ENCODE measurements at regions not wholly inside any gene's neighbourhood (a gene's known extent, or its start where the extent isn't known, plus 50 kb on each side); places are given as distances from the start of the nearest gene placed in this dataset.

DNA sequence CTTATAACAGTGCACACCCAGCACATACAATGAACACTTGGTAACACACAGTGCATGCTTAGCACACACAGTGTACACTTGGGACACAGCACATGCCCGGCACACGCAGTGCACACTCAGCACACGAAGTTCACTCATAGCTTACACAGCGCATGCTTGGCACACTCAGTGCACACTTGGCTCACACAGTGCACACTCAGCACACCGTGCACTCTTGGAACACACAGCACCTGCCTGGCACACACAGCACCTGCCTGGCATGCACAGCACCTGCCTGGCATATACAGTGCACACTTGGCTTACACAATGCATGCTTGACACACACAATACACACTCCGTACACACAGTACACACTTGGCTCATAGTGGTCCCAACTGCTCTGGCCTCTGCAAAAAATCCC, 128.2 kb downstream of the GALR1 start:
- no peak overlapping the region for H3K27ac ChIP-seq (ENCODE audit: low read depth, low read length)
- no peaks in the 10 kb centered on the region for H3K36me3 ChIP-seq (ENCODE audit: control insufficient read depth, insufficient read depth, low read length)
- H3K9ac ChIP-seq (ENCODE audit: low read length): no peak overlapping the region
- no peaks in the 10 kb centered on the region for H3K4me1 ChIP-seq (ENCODE audit: control insufficient read depth, insufficient read depth, low read length)
- no peak overlapping the region for H3K4me3 ChIP-seq (ENCODE audit: low read length)
- no peaks in the 10 kb centered on the region for H3K27me3 ChIP-seq (ENCODE audit: control insufficient read depth, insufficient read depth, low read length)

DNA sequence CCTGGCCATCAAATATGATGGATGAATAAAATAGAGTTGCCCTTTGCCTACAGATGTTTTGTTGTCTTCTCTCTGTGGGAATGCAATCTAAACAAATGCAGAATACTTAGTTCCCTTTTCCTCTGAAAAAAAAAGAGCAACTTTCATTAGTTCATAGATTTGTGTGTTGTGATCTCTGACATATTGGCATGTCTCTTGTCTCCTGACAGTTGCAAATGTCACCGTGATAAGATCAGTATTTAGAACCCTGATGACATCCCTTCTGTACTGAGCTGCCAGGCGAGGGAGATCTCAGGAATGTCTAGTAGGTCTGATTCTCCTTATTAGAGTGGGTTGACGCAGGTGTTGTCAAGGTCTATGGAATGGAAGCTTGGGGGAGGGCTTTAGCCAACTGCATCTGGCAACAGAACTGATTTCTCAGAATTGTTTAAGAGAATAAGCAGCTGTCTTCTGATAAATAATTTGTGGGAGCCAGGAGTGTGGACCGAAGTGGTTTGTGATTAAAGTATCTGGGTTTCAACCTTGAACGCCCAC, 130.4 kb downstream of the GALR1 start:
- Histone ChIP-seq H3K4me3 (ENCODE audit: low read length) (no peak overlapping the region), H3K4me1 (ENCODE audit: control insufficient read depth, insufficient read depth, low read length) (no peaks in the 10 kb centered on the region), H3K9ac (ENCODE audit: low read length) (no peak overlapping the region), H3K36me3 (ENCODE audit: control insufficient read depth, insufficient read depth, low read length) (no peaks in the 10 kb centered on the region), H3K27ac (ENCODE audit: low read depth, low read length) (no peak overlapping the region), H3K27me3 (ENCODE audit: control insufficient read depth, insufficient read depth, low read length) (no peaks in the 10 kb centered on the region)

DNA sequence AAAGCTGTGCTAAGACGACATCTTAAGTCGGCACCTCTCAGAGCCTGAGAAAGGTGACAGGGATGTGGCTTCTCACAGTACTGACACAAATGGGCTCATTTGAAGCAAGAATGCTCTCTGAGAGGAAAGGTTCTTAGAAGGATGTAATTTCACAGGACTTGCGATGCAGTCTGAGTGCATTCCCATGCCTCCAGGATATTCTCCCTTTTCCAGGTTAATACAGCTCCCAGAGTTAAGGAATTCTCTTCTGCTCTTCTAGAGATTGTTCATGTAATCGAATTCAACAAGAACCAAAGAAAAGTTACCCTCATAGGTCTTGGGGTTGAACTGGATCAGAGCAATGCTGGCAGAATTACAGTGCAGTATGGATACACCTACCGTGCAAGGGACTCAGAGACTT, 131.0 kb downstream of the GALR1 start:
- H3K27me3 ChIP-seq (ENCODE audit: control insufficient read depth, insufficient read depth, low read length): no peaks in the 10 kb centered on the region
- no peak overlapping the region for H3K4me3 ChIP-seq (ENCODE audit: low read length)
- no peaks in the 10 kb centered on the region for H3K4me1 ChIP-seq (ENCODE audit: control insufficient read depth, insufficient read depth, low read length)
- H3K36me3 ChIP-seq (ENCODE audit: control insufficient read depth, insufficient read depth, low read length): no peaks in the 10 kb centered on the region
- H3K9ac ChIP-seq (ENCODE audit: low read length): no peak overlapping the region
- no peak overlapping the region for H3K27ac ChIP-seq (ENCODE audit: low read depth, low read length)

- no peak overlapping the region for H3K27ac ChIP-seq (ENCODE audit: low read depth, low read length)
These were observed 142.7 kb downstream of the GALR1 start for GRCh38 chr18:77392321-77392720.

DNA sequence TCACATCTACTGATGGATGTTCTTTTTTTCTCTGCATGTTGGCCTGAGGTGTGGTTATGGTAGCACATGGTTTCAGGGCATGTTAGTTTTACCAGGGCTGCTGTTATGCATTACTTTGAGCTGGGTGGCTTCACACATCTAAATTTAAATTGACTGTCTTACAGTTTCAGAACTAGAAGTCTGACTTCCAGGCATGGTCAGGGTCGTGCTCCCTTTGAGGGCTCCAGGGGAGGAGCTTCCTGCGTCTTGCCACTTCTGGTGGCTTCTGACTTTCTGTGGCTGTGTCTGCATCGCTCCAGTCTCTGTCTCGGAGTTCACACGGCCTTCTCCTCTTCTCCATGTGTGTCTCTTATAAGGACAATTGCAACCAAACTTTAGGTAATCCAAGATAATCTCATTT, 143.9 kb downstream of the GALR1 start:
- Histone ChIP-seq H3K27ac (ENCODE audit: low read depth, low read length) (no peak overlapping the region), H3K36me3 (ENCODE audit: control insufficient read depth, insufficient read depth, low read length) (no peaks in the 10 kb centered on the region), H3K4me3 (ENCODE audit: low read length) (no peak overlapping the region), H3K4me1 (ENCODE audit: control insufficient read depth, insufficient read depth, low read length) (no peaks in the 10 kb centered on the region), H3K27me3 (ENCODE audit: control insufficient read depth, insufficient read depth, low read length) (no peaks in the 10 kb centered on the region), H3K9ac (ENCODE audit: low read length) (no peak overlapping the region)

More at GRCh38 chr18:77392321-77392720, 142.7 kb downstream of the GALR1 start:
- no peak overlapping the region for H3K4me3 ChIP-seq (ENCODE audit: low read length)
- no peaks in the 10 kb centered on the region for H3K36me3 ChIP-seq (ENCODE audit: control insufficient read depth, insufficient read depth, low read length)
- H3K4me1 ChIP-seq (ENCODE audit: control insufficient read depth, insufficient read depth, low read length): no peaks in the 10 kb centered on the region
- no peak overlapping the region for H3K9ac ChIP-seq (ENCODE audit: low read length)
- H3K27me3 ChIP-seq (ENCODE audit: control insufficient read depth, insufficient read depth, low read length): no peaks in the 10 kb centered on the region

DNA sequence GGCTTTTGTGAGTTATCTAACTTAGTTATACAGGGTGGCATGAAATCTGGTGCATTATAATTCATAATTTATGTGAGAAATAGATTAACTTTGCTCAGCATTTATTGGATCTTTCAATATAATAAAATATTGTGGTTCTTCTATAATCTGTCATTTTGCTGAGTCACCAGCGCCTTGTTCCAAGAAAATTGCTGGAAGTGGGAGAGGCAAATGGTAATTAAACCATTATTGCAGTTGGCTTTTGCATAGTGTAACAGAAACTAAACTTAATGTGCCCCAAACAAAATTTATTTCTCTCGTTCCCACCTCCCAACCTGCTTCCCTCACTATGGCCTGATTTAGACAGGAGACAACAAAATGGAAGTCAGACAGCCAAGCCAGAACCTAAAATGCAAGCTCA, 146.3 kb downstream of the GALR1 start:
- H3K27me3 ChIP-seq (ENCODE audit: control insufficient read depth, insufficient read depth, low read length): no peaks in the 10 kb centered on the region
- no peaks in the 10 kb centered on the region for H3K36me3 ChIP-seq (ENCODE audit: control insufficient read depth, insufficient read depth, low read length)
- no peak overlapping the region for H3K4me3 ChIP-seq (ENCODE audit: low read length)
- H3K27ac ChIP-seq (ENCODE audit: low read depth, low read length): no peak overlapping the region
- H3K4me1 ChIP-seq (ENCODE audit: control insufficient read depth, insufficient read depth, low read length): no peaks in the 10 kb centered on the region
- no peak overlapping the region for H3K9ac ChIP-seq (ENCODE audit: low read length)

GRCh38 chr18:77397056-77397455, 147.4 kb downstream of the GALR1 start:
- Histone ChIP-seq H3K4me1 (ENCODE audit: control insufficient read depth, insufficient read depth, low read length) (no peaks in the 10 kb centered on the region), H3K27me3 (ENCODE audit: control insufficient read depth, insufficient read depth, low read length) (no peaks in the 10 kb centered on the region), H3K9ac (ENCODE audit: low read length) (no peak overlapping the region), H3K4me3 (ENCODE audit: low read length) (no peak overlapping the region), H3K36me3 (ENCODE audit: control insufficient read depth, insufficient read depth, low read length) (no peaks in the 10 kb centered on the region), H3K27ac (ENCODE audit: low read depth, low read length) (no peak overlapping the region)

DNA sequence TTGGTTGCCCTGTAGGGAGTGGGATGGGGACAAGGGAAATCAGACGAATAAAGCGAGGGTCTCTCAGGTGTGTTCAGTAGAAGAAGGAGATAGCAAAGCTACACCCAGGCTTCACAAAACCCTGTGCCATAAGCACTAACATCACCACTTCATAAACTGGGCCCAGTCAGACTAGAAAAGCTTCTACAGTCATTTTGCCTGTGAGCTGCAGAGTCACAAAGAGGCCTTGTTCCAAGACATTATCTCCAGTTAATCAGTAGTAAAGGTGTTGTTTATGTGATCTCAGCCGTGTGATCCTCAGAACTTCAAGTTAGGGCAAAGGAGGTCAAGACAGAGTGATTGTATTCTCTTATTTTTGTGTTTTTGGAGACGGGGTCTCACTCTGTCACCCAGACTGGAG, 148.0 kb downstream of the GALR1 start:
- Histone ChIP-seq H3K27ac (ENCODE audit: low read depth, low read length) (no peak overlapping the region), H3K9ac (ENCODE audit: low read length) (no peak overlapping the region), H3K4me1 (ENCODE audit: control insufficient read depth, insufficient read depth, low read length) (no peaks in the 10 kb centered on the region), H3K27me3 (ENCODE audit: control insufficient read depth, insufficient read depth, low read length) (no peaks in the 10 kb centered on the region), H3K4me3 (ENCODE audit: low read length) (no peak overlapping the region), H3K36me3 (ENCODE audit: control insufficient read depth, insufficient read depth, low read length) (no peaks in the 10 kb centered on the region)

DNA sequence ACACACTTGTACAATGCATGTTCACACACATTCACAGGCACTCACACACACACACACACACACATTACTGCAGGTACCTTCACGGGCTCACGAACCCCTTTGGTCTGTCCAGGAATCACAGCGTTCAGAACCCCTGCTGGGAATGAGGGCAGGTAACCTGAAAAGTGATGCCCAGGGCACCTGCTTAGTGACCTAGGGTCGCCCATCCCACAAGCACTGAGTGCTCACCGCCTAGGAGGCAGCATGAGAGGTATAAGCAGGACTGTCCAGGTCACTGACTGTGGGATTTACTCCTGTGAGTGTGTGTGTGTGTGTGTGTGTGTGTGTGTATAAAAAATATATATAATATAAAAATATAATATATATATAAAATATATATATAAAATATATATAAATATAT, 150.9 kb downstream of the GALR1 start:
- H3K4me1 ChIP-seq (ENCODE audit: control insufficient read depth, insufficient read depth, low read length): no peaks in the 10 kb centered on the region
- H3K4me3 ChIP-seq (ENCODE audit: low read length): no peak overlapping the region
- no peak overlapping the region for H3K27ac ChIP-seq (ENCODE audit: low read depth, low read length)
- H3K36me3 ChIP-seq (ENCODE audit: control insufficient read depth, insufficient read depth, low read length): no peaks in the 10 kb centered on the region
- no peaks in the 10 kb centered on the region for H3K27me3 ChIP-seq (ENCODE audit: control insufficient read depth, insufficient read depth, low read length)
- H3K9ac ChIP-seq (ENCODE audit: low read length): no peak overlapping the region

DNA sequence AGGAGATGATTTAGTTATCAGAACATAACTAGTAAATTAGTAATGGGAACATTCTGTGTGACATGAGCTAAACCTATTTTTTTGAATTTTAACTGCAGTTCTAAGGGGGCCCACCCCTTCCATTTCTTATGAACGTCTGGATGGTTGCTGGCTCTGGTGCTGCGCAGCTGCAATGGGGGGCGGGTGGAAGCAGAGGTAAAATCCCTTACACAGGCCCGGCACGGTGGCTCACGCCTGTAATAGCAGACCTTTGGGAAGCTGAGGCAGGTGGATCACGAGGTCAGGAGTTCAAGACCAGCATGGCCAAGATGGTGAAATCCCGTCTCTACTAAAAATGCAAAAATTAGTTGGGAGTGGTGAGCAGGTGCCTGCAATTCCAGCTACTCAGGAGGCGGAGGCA, 151.5 kb downstream of the GALR1 start:
- Histone ChIP-seq H3K27ac (ENCODE audit: low read depth, low read length) (no peak overlapping the region), H3K27me3 (ENCODE audit: control insufficient read depth, insufficient read depth, low read length) (no peaks in the 10 kb centered on the region), H3K4me1 (ENCODE audit: control insufficient read depth, insufficient read depth, low read length) (no peaks in the 10 kb centered on the region), H3K4me3 (ENCODE audit: low read length) (no peak overlapping the region), H3K9ac (ENCODE audit: low read length) (no peak overlapping the region), H3K36me3 (ENCODE audit: control insufficient read depth, insufficient read depth, low read length) (no peaks in the 10 kb centered on the region)

DNA sequence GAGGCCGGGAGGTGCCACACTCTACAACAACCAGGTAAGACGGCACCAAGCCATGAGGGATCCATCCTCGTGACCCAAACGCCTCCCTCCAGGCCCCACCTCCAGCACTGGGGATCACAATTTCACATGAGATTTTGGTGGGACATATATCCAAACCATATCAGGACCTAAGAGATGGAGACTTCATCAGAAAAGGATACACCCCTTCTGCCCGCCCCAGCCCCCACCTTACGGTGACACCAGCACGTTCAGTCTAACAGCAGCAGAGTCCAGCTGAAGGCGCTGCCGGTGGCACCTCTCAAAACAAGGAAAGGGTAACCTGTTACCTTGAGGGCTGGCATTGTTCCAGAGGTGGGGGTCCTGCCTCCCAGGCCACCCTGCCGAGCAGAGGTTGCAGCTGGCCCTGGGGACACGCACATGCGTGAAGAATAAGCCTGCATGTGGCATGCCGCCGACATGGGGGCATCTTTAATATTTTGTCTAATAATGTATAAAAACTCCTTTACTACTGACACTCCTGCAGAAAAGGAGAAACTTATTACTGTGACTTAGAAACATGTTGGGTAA, 154.4 kb downstream of the GALR1 start:
- Histone ChIP-seq H3K9ac (ENCODE audit: low read length) (no peak overlapping the region), H3K4me1 (ENCODE audit: control insufficient read depth, insufficient read depth, low read length) (no peaks in the 10 kb centered on the region)

GRCh38 chr18:77405096-77405495, 155.4 kb downstream of the GALR1 start:
- H3K9ac ChIP-seq (ENCODE audit: low read length): no peak overlapping the region
- H3K4me1 ChIP-seq (ENCODE audit: control insufficient read depth, insufficient read depth, low read length): no peaks in the 10 kb centered on the region
- H3K4me3 ChIP-seq (ENCODE audit: low read length): no peak overlapping the region
- H3K36me3 ChIP-seq (ENCODE audit: control insufficient read depth, insufficient read depth, low read length): no peaks in the 10 kb centered on the region
- no peak overlapping the region for H3K27ac ChIP-seq (ENCODE audit: low read depth, low read length)
- no peaks in the 10 kb centered on the region for H3K27me3 ChIP-seq (ENCODE audit: control insufficient read depth, insufficient read depth, low read length)

More for the DNA sequence above, 154.4 kb downstream of the GALR1 start:
- Histone ChIP-seq H3K27me3 (ENCODE audit: control insufficient read depth, insufficient read depth, low read length) (no peaks in the 10 kb centered on the region), H3K27ac (ENCODE audit: low read depth, low read length) (no peak overlapping the region), H3K36me3 (ENCODE audit: control insufficient read depth, insufficient read depth, low read length) (no peaks in the 10 kb centered on the region), H3K4me3 (ENCODE audit: low read length) (no peak overlapping the region)

DNA sequence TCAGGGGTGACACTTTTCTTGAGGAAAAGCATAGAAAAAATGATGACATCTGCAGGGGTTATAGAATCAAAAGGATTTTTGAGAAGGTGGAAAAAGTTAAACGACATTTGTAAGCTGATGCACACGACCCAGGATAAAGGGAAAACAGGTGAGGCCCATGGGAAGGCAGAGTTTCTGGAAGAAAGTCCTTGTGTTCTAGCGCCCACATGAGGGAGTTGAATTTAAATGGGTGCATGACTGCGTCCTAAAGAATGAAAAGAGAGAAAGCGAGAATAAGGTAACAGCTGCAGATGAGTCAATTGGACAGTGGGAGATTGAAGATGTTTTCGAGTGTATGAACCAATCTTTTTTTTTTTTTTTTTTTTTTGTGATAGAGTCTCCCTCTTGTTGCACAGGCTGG, 158.1 kb downstream of the GALR1 start:
- no peak overlapping the region for H3K9ac ChIP-seq (ENCODE audit: low read length)
- no peak overlapping the region for H3K4me3 ChIP-seq (ENCODE audit: low read length)
- no peaks in the 10 kb centered on the region for H3K27me3 ChIP-seq (ENCODE audit: control insufficient read depth, insufficient read depth, low read length)
- H3K36me3 ChIP-seq (ENCODE audit: control insufficient read depth, insufficient read depth, low read length): no peaks in the 10 kb centered on the region
- H3K4me1 ChIP-seq (ENCODE audit: control insufficient read depth, insufficient read depth, low read length): no peaks in the 10 kb centered on the region
- H3K27ac ChIP-seq (ENCODE audit: low read depth, low read length): no peak overlapping the region
